GM21825 (cell line): ENCODE measurements at regions not wholly inside any gene's neighbourhood (a gene's known extent, or its start where the extent isn't known, plus 50 kb on each side); places are given as distances from the start of the nearest gene placed in this dataset.
"Not testable (repeated sequence)": the region's sequence is repeated elsewhere in the genome, so short reads cannot be mapped to it uniquely, and the experiment has no call there.

Source experiments
- ATAC-seq: cut with Tn5 transposase; IDR thresholded peaks from one replicate; pipeline ENCODE4 v1.9.1; 2021; ENCODE audit warnings: mild to moderate bottlenecking, moderate library complexity; ENCODE audit not compliant: unreplicated experiment

DNA sequence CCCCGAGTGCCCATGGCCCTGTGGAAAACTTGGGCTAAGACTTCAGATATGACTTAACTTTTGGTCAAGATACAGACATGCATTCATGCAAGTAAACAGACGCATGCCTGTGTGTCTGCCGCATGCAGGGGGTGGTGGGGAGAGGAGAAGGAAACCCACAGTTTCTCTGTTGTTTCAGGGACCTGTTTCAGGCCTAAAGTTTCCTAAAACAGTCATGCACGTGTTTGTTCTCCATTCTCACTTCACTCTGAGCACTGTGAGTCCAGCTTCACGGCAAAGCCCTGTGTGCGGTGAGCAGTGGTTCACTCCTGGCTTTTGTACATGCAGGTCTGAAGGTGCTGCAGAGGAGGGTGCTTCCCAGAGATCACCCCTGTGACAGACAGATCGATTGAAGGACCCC, 158.7 kb downstream of the FOXL1 start:
- no peak for ATAC-seq

GRCh38 chr16:86738322-86738721, 160.0 kb downstream of the FOXL1 start:
- not testable (repeated sequence) for ATAC-seq

DNA sequence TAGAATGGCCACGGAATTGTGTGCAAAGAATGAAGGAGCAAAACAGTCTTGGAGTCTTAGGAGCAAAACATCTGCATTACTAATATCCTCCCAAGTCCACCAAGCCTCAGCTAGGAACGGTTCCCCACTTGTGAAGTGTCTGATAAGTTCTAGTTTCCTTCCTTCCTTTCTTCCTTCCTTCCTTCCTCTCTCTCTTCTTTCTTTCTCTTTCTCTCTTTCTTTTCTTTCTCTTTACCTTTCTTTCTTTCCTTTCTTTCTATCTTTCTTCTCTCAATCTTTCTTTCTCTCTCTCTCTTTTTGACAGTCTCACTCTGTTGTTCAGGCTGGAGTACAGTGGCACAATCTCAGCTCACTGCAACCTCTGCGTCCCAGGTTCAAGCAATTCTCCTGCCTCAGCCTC, 160.8 kb downstream of the FOXL1 start:
- no peak for ATAC-seq

DNA sequence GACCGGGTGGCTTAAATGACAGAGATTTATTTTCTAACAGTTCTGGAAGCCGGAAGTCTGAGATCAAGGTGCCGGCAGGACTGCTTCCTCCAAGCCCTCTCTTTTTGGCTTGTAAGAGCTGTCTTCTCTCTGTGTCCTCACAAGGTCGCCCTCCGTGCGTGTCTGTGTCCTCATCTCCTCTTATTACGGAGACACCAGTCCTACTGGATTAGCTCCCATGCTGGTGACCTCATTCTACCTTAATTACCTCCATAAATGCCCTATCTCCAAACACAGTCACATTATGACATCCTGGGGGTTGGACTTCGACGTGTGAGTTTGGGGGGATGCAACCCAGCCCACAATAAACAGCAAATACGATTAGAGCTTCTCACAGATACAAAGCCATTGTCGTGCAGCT, 161.5 kb downstream of the FOXL1 start:
- no peak for ATAC-seq

GRCh38 chr16:86740298-86740697, 161.9 kb downstream of the FOXL1 start:
- no peak for ATAC-seq

GRCh38 chr16:86740906-86741799, 162.8 kb downstream of the FOXL1 start:
- ATAC-seq, result no peak

DNA sequence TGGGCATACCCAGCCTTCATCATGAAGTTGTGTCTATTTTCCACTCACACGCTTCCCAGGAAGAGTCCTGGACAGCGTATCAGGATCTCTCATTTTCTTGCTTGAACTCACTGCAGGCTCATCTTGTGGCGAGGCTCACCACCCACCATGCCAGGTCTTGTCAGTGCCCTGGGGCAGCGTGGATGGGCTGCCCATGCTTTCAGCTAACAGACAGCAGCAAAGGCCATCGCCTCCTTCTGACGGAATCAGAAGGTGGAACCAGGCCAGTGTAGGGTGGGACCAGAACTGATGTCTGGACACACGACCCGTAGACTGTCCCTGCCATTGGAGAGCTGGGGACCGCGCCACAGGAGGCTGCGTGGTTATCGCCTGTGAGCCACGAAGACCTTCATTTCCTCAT, 169.4 kb downstream of the FOXL1 start:
- no peak for ATAC-seq

- ATAC-seq, result no peak
Observed at GRCh38 chr16:86748652-86749051, 170.3 kb downstream of the FOXL1 start.

DNA sequence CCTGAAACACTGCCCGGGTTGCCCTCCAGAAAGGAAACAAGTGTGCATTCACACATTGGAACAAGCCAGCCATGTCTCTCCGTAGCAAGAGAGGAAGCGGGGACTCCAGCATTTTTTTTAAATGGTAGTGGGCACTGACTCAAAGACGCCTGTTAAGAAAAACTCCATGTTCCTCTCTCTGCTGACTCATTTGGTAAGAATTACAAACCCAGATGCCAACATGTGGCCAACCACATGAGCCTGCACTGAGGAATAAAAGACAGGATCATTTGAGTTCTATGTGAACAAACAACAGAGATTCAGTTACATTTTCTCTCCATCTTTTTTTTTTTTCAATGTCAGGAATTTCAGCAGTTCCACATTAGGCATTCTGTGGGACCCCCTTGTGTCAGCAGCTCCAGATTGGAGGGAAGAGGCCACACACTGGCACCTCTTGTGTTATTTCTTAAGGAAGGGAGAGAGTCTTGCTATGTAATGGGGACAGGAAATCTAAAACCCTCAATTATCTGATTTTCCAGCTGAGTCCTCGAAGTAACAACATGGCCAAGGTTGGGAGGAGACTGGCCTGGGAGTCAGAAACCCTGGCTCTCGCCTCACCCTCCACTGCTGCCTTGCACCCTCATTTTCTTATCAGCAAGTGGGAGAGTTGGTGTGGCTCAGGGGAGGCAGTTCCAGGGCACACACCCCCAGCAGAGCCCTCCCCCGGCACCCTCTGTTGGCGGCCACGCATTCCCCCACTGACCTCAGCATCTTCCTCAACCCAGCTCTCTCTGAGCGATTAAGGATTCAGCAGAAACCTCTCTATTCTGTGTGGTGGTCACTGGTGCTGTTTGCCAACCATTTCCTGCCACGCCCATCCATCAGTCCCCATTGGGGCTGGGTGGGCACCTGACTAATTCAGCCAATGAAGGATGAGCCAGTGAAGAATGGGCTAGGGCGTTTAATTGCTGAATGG, 173.0 kb downstream of the FOXL1 start:
- ATAC-seq, result no peak

DNA sequence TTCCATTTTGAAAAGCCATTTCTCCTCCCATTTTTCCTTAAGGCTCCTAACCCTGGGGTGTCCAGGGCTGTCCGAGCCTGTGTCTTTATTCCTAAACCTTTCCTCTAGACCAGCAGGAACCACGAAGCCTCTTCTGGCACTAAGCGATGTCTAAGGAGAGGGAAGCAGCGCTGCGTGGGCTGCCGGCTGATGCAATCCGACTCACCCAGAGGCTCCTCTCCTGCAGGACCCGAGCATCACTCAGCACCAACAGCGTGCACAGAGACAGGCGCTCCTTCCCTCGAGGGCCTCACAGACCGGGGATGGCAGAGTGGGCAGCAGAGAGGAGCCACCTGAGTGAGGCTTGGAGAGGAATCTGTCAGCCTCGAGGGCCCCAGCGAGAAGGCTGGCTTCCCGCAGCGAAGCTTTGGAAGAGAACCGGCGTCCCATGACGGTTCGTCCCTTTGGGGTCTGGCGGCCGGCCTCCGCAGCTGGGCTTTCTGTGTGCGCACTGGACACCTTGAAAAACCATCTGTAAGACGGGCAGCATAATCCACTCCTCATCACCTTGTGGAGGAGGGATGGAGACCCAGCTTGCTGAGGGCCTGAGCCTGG, 174.3 kb downstream of the FOXL1 start:
- no peak for ATAC-seq

DNA sequence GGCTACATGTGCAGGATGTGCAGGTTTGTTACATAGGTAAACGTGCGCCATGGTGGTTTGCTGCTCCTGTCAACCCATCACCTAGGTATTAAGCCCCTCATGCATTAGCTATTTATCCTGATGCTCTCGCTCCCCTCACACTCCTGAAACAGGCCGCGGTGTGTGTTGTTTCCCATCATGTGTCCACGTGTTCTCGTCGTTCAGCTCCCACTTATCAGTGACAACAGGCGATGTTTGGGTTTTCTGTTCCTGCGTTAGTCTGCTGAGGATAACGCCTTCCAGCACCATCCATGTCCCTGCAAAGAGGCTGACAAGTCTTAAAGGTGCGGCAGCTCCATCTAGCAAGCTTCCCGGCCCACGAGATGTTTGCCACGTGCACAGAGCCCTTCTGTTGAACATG, 175.1 kb downstream of the FOXL1 start:
- ATAC-seq, result no peak

DNA sequence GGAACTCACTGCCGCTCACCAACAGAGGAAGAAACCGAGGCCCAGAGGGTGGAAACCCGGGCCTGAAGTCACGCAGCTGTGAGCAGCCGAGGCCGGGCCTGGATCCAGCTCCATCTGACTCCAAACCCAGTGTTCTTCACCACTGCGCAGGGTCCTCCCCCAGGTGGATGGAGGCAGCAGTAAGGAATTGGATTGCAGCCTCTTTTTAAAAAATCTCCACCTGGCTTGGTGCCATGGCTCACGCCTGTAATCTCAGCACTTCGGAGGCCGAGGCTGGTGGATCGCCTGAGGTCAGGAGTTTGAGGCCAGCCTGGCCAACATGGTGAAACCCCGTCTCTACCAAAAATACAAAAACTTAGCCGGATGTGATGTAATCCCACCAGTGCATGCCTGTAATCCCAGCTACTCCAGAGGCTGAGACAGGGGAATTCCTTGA, 177.2 kb downstream of the FOXL1 start:
- no peak for ATAC-seq

DNA sequence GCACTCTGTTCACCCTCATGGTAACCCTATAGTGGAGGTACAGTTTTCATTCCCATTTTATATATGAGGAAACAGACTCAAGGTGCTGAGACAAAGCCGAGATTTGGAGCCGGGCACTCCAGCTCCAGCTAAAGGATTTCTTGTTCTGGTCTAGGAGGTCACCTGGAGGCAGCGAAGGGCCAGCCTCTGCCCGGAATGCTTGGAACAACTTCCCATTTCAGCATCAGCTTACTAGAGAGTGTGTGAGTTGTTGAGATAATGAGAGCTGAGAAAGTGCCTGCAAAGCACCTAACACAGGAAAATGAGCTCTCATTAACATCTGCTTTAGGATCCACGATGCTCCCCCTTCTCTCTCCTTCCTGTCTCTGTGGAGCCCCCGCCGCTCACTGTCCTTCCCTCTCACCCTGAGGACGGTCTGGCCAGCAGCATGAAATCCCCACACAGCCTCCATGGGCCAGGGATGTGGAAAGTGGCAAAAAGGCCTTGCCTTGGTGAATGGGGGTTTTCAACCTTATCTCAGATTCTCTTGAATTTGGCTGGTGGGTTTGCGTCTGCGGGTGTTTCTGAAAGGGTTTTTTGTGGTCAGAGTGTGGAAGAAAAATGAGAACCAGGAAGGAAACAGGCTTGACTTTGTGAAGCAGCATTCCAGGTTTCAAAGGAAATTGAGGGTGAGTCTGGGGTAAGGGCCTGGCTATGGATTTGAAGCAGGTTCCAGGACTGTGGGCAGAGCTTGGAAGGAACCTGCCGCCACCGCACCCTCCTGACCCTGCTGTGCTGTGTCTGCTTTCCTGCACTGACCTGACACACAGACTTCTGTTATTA, 178.7 kb downstream of the FOXL1 start:
- ATAC-seq, result no peak

DNA sequence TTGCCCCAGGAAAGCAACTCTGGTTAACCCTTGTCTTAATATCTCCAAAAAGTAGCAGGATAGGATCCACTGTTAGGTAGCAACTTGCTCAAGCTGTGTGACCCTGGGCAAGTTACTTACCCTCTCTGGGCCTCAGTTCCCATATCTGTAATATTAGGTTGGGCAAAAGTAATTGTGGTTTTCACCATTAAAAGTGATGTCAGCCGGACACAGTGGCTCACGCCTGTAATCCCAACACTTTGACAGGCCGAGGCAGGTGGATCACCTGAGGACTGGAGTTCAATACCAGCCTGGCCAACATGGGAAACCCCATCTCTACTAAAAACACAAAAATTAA, 179.3 kb downstream of the FOXL1 start:
- ATAC-seq, result no peak

DNA sequence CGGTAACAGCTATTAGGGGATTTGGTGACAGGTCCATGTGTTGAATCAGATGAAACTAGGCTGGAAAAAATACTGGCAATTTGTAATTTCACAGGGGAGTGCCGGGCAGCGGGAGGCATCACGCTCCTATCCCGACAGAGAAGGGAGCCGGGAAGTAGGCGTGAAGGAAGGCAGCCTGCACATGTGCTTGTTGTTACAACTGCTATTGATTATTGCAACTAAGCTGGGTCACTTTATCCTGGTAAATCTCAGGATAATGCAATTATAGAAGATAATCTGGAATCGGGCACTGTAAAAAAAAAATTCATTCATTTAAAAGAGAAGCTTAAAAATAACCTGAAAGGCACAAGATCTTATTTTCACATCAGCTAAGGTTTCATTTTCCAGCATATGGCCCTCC, 180.6 kb downstream of the FOXL1 start:
- no peak for ATAC-seq

DNA sequence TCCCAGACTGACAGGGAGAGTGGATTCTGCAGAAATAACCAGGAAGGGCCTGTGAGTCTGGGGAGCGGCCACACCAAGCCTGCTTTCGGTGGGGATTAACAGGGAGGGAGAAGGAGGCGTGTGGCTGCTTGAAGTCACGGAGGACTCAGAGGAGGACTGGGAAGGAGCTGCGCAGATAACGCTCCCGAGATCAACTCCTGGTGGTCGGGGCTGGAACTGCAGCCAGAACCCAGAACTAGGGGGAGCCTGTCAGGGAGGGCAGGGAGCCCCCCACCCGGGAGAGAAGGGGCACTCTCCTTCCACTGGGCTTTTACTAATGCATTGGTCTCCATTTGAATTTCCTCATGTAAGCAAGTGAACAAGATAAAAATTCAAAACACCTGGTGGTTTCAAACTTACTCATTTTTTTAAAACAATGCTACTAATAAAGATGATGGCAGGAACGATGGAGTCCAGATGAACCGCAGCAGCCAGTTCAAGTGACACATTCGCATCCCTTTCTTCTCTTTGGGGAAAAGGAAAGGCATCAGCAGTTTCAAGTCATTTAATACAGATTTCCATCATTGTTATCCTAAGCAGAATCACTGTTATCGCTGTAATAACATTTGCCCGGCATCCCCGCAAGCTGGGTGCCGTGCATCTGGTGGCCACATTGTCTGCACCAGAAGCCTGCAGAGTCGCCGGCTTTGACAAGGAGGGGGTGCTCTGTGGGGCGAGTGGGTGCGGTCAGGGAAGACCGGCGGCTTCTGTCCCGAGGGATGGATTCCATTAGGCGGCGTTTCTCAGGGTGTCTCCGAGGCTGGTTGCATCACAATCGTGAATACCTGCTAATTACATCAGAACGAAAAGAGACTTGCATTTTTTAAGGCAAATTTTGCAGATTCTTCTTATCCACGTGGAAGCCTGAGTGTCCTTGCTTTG, 183.0 kb downstream of the FOXL1 start:
- ATAC-seq, result no peak

GRCh38 chr16:86762095-86762494, 183.7 kb downstream of the FOXL1 start:
- no peak for ATAC-seq

GRCh38 chr16:86763819-86764218, 185.5 kb downstream of the FOXL1 start:
- ATAC-seq, result no peak

GRCh38 chr16:86764551-86764950, 186.2 kb downstream of the FOXL1 start:
- no peak for ATAC-seq
